Muscle of leg (tissue), 3 donors: ENCODE measurements at regions not wholly inside any gene's neighbourhood (a gene's known extent, or its start where the extent isn't known, plus 50 kb on each side); places are given as distances from the start of the nearest gene placed in this dataset.

Source experiments
- DNase-seq: peaks from one replicate; pipeline ENCODE4 v3.0.0; 2013
- H3K27ac ChIP-seq: one replicate; pipeline ENCODE4 v1.5.1; 2013; ENCODE audit warnings: mild to moderate bottlenecking, low read length, control low read depth
- H3K27me3 ChIP-seq: one replicate; pipeline ENCODE4 v1.6.1; 2013; ENCODE audit warnings: low read length; ENCODE audit not compliant: control insufficient read depth, insufficient read depth
- H3K36me3 ChIP-seq: one replicate; pipeline ENCODE4 v1.6.1; 2013; ENCODE audit warnings: low read length; ENCODE audit not compliant: control insufficient read depth, insufficient read depth
- H3K4me1 ChIP-seq: one replicate; pipeline ENCODE4 v1.6.1; 2013; ENCODE audit warnings: low read length; ENCODE audit not compliant: control insufficient read depth, insufficient read depth
- H3K4me3 ChIP-seq: one replicate; pipeline ENCODE4 v1.5.1; 2013; ENCODE audit warnings: low read length, control low read depth
- H3K9me3 ChIP-seq: replicated peaks from 2 replicates; pipeline ENCODE4 v1.6.1; 2013; ENCODE audit warnings: low read depth, low read length; ENCODE audit not compliant: control insufficient read depth
- WGBS: methylation state at CpG from one replicate; pipeline ENCODE4 v1.1.5; 2013; ENCODE audit warnings: missing lambda C conversion rate; ENCODE audit not compliant: insufficient coverage; 5-methylcytosine and 5-hydroxymethylcytosine counted together

DNA sequence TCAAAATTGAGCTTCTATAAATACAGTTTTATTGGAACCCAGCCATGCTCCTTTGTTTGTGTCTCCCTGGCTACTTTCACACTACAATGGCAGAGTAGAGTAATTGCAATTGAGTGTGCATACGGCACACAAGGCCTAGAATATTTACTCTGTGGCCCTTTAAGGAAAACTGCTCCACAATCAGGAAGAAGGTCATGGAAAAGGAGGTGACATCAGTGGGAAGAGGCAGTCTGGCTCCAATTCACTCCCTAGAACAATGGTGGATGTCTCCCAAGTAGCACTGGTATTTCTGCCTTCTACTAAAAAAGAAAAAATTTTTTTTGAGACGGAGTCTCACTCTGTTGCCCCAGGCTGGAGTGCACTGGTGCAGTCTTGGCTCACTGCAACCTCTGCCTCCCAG, 51.3 kb downstream of the KRTAP19-8 start:
- WGBS = 86% methylated on average over 1 of the region's 2 CpGs
- Histone ChIP-seq H3K27ac (no peak overlapping the region), H3K4me3 (no peak overlapping the region), H3K27me3 (no peaks in the 10 kb centered on the region), H3K9me3 (no peaks in the 10 kb centered on the region), H3K4me1 (no peaks in the 10 kb centered on the region), H3K36me3 (no peaks in the 10 kb centered on the region)
- peak; percentile 29 for DNase-seq

DNA sequence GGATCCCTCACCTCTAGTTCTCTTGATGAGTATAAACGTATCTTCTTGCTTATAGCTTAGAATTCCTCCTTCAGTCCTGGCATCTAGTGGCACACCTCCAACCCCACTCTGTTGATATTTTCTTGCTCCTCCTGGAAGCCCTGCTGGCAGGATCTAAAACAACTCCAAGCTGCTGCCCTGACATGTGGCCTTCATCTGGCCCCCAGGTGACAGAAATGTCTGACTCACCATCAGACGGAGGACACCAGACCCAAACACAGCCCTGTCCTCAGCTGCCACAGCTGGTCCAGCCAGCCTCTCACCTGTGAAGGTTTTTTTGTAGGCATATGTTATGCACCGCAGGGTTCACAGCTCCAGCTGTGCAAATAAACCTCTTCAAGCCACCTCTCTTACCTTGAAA, 53.4 kb downstream of the KRTAP19-8 start:
- H3K36me3 ChIP-seq = no peaks in the 10 kb centered on the region
- no peak overlapping the region for H3K4me3 ChIP-seq
- no peaks in the 10 kb centered on the region for H3K4me1 ChIP-seq
- no peaks in the 10 kb centered on the region for H3K9me3 ChIP-seq
- WGBS = 83% methylated on average over 1 of the region's 3 CpGs
- no peak overlapping the region for H3K27ac ChIP-seq
- H3K27me3 ChIP-seq = no peaks in the 10 kb centered on the region
- no peak for DNase-seq

DNA sequence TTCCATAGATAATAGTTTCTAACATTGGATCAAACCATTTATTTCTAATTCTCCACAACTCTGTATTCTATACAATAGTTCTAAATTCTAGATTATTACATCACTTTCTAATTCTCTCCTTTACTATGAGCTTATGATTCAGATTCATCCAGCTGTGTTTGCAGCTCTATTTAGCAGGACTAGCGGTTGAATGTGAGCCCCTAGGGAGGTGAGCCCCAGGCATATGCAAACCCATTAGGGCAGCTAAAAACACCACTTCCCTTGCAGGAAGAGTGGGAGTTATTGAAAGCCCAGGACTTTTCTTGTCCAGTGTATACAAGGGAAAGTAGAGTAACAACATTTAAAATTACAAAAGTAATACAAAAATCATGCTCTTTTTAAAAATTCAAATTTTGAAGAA, 56.9 kb downstream of the KRTAP19-8 start:
- H3K36me3 ChIP-seq = no peaks in the 10 kb centered on the region
- no peaks in the 10 kb centered on the region for H3K9me3 ChIP-seq
- no peak overlapping the region for H3K4me3 ChIP-seq
- H3K27me3 ChIP-seq = no peaks in the 10 kb centered on the region
- H3K27ac ChIP-seq = no peak overlapping the region
- H3K4me1 ChIP-seq = no peaks in the 10 kb centered on the region
- no CpG with 5 or more reads among the region's 1 CpG for WGBS
- DNase-seq = peak; percentile 44

GRCh38 chr21:30979054-30979453, 59.2 kb downstream of the KRTAP19-8 start:
- no peak overlapping the region for H3K27ac ChIP-seq
- H3K27me3 ChIP-seq = no peaks in the 10 kb centered on the region
- no peaks in the 10 kb centered on the region for H3K36me3 ChIP-seq
- no CpG with 5 or more reads among the region's 1 CpG for WGBS
- H3K4me1 ChIP-seq = no peaks in the 10 kb centered on the region
- H3K4me3 ChIP-seq = no peak overlapping the region
- H3K9me3 ChIP-seq = no peaks in the 10 kb centered on the region
- no peak for DNase-seq

- H3K4me1 ChIP-seq = no peaks in the 10 kb centered on the region
- no peak overlapping the region for H3K4me3 ChIP-seq
- no peak overlapping the region for H3K27ac ChIP-seq
- 100% methylated on average over 1 of the region's 2 CpGs for WGBS
- H3K36me3 ChIP-seq = no peaks in the 10 kb centered on the region
- H3K9me3 ChIP-seq = no peaks in the 10 kb centered on the region
- no peak for DNase-seq
- no peaks in the 10 kb centered on the region for H3K27me3 ChIP-seq
These were observed 74.0 kb downstream of the KRTAP19-8 start for GRCh38 chr21:30964283-30964682.

GRCh38 chr21:30963502-30963901, 74.8 kb downstream of the KRTAP19-8 start:
- WGBS = 81% methylated on average over 3 of the region's 3 CpGs
- Histone ChIP-seq H3K4me1 (no peaks in the 10 kb centered on the region), H3K4me3 (no peak overlapping the region), H3K27me3 (no peaks in the 10 kb centered on the region), H3K36me3 (no peaks in the 10 kb centered on the region), H3K27ac (no peak overlapping the region), H3K9me3 (no peaks in the 10 kb centered on the region)
- no peak for DNase-seq

GRCh38 chr21:30962013-30962412, 76.3 kb downstream of the KRTAP19-8 start:
- H3K4me1 ChIP-seq = no peaks in the 10 kb centered on the region
- DNase-seq = no peak
- H3K27me3 ChIP-seq = no peaks in the 10 kb centered on the region
- WGBS = 80% methylated on average over 4 of the region's 5 CpGs
- no peaks in the 10 kb centered on the region for H3K36me3 ChIP-seq
- H3K9me3 ChIP-seq = no peaks in the 10 kb centered on the region
- no peak overlapping the region for H3K27ac ChIP-seq
- no peak overlapping the region for H3K4me3 ChIP-seq

- H3K4me1 ChIP-seq = no peaks in the 10 kb centered on the region
- DNase-seq = peak; percentile 41
- 51% methylated on average over 6 of the region's 7 CpGs for WGBS
- no peak overlapping the region for H3K27ac ChIP-seq
- no peaks in the 10 kb centered on the region for H3K27me3 ChIP-seq
- H3K4me3 ChIP-seq = no peak overlapping the region
- H3K36me3 ChIP-seq = no peaks in the 10 kb centered on the region
- H3K9me3 ChIP-seq = no peaks in the 10 kb centered on the region
These were observed 77.4 kb upstream of the KRTAP11-1 start for GRCh38 chr21:30958741-30959140.

GRCh38 chr21:30957010-30957409, 75.6 kb upstream of the KRTAP11-1 start:
- WGBS = 85% methylated on average over 2 of the region's 4 CpGs
- H3K4me3 ChIP-seq = no peak overlapping the region
- H3K27me3 ChIP-seq = no peaks in the 10 kb centered on the region
- H3K4me1 ChIP-seq = no peaks in the 10 kb centered on the region
- no peaks in the 10 kb centered on the region for H3K9me3 ChIP-seq
- no peak overlapping the region for H3K27ac ChIP-seq
- DNase-seq = no peak
- no peaks in the 10 kb centered on the region for H3K36me3 ChIP-seq

DNA sequence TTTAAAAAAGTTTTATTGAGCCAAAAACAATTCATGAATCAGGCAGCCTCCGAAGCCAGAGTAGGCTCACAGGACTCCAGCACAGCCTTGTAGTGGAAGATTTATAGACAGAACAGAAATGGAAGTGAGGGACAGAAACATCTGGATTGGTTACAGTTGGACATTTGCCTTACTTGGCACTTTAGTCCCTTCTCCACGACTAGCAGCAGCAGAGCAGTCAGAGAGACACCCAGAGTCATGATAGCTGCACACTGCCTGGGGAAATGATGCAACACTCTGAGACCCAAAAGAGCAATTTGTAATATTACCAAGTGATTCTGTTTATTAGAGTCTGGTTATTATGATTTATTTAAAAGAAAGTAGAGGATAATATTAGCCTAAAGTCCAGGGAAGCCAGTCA, 72.2 kb upstream of the KRTAP11-1 start:
- WGBS = no CpG with 5 or more reads among the region's 2 CpGs
- Histone ChIP-seq H3K27ac (no peak overlapping the region), H3K36me3 (no peaks in the 10 kb centered on the region), H3K4me3 (no peak overlapping the region), H3K9me3 (no peaks in the 10 kb centered on the region), H3K27me3 (no peaks in the 10 kb centered on the region), H3K4me1 (no peaks in the 10 kb centered on the region)
- DNase-seq = peak; percentile 25

DNA sequence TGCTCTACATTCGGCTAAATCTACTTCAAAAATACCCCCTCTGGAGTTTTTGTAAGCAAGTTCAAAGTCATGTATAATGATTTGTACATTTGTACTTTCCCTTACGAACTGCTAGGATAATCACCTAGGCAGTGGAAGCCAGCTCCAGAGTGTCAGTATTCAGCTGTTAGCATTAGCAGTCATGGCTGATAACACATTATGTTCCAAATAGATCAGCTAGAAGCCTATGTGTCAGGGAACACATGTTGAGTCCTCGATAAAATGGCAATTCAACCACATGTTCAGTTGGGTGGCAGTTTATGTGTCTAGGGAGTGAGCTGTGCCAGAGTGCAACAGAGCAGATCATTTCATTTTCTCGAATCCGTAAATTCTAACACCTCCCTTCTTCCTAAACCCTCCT, 65.8 kb upstream of the KRTAP11-1 start:
- no CpG with 5 or more reads among the region's 5 CpGs for WGBS
- Histone ChIP-seq H3K4me3 (no peak overlapping the region), H3K36me3 (no peaks in the 10 kb centered on the region), H3K27ac (no peak overlapping the region), H3K4me1 (no peaks in the 10 kb centered on the region), H3K9me3 (no peaks in the 10 kb centered on the region), H3K27me3 (no peaks in the 10 kb centered on the region)
- DNase-seq = no peak
